ENCODE measurements at regions not wholly inside any gene's neighbourhood (a gene's known extent, or its start where the extent isn't known, plus 50 kb on each side); places are given as distances from the start of the nearest gene placed in this dataset.

DNA sequence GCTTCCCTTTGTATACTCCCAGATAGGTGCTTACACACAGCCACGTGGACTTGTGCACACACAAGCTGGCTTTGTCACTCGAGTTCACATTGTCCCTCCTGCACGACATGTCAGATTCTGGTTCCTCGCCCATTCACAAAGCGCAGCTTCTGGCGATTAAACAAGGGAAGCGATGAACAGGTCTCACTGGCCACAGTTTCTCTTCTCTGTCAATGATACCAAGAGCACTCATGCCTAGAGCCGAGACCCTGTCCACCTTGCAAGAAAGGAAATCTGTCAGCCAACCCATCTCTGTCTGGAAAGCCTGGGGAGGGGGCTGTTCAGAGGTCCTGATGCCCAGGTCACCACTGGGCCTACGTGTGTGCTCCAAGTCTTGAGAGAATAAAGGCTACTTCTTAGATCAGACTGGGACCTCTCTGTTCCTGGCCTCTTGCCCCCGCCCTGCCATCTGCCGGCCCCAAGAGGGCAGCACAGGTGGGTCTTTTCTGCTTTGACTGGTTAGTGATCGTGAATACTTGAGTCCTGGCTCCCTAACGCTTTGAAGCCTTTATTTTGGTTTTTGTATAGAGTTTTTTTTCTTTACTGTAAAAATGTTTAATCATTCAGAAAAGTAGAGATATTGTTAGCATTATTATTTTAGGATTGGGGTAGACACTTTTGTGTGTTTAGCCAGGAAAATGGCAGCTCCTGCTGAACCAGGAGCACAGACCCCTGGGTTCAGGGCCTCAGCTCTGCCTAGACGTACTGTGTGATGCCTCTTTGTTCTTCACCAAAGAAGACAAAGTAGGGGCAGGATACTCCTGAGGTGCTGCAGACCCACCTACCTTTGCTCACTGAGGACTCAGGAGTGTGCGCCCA is 104.7 kb downstream of the MRM1 start:
- TF ChIP-seq ZNF384 (IDR thresholded peaks at IDR 0.05) (no peak), FOXK2 (IDR thresholded peaks at IDR 0.05) (no peak), SUZ12 (IDR thresholded peaks at IDR 0.05) (no peak), HDGF (IDR thresholded peaks at IDR 0.05; ENCODE audit: borderline replicate concordance) (no peak), BHLHE40 (IDR thresholded peaks at IDR 0.05; ENCODE audit: borderline replicate concordance) (no peak), TARDBP (IDR thresholded peaks at IDR 0.05) (no peak), FOXA1 (IDR thresholded peaks at IDR 0.05) (no peak), ARNT (IDR thresholded peaks at IDR 0.05) (no peak), FOXM1 (IDR thresholded peaks at IDR 0.05; ENCODE audit: borderline replicate concordance) (no peak)
- TF ChIP-seq, protein P1, sequence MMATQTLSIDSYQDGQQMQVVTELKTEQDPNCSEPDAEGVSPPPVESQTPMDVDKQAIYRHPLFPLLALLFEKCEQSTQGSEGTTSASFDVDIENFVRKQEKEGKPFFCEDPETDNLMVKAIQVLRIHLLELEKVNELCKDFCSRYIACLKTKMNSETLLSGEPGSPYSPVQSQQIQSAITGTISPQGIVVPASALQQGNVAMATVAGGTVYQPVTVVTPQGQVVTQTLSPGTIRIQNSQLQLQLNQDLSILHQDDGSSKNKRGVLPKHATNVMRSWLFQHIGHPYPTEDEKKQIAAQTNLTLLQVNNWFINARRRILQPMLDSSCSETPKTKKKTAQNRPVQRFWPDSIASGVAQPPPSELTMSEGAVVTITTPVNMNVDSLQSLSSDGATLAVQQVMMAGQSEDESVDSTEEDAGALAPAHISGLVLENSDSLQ (IDR thresholded peaks at IDR 0.05), result no peak

Data from HEK293T (cell line).